Left ventricle myocardium inferior (tissue), 1 donor: ENCODE measurements at regions not wholly inside any gene's neighbourhood (a gene's known extent, or its start where the extent isn't known, plus 50 kb on each side); places are given as distances from the start of the nearest gene placed in this dataset.

Experiments used
- DNase-seq: peaks from one replicate; pipeline ENCODE4 v3.0.0-alpha.2; 2020
- H3K27ac ChIP-seq: fragments of 200-600 bp; replicated peaks from 2 replicates; pipeline ENCODE4 v1.8.0; 2021
- H3K27me3 ChIP-seq: fragments of 200-600 bp; 2 replicates; pipeline ENCODE4 v1.8.0; 2021; ENCODE audit warnings: low read depth
- H3K36me3 ChIP-seq: fragments of 200-600 bp; 2 replicates; pipeline ENCODE4 v1.8.0; 2021
- H3K4me1 ChIP-seq: fragments of 200-600 bp; 2 replicates; pipeline ENCODE4 v1.8.0; 2021
- H3K4me3 ChIP-seq: fragments of 200-600 bp; 2 replicates; pipeline ENCODE4 v1.8.0; 2021; ENCODE audit warnings: mild to moderate bottlenecking, moderate library complexity
- H3K9me3 ChIP-seq: fragments of 200-600 bp; replicated peaks from 2 replicates; pipeline ENCODE4 v1.8.0; 2021
- intact Hi-C: fragments of 100-400 bp; cut with micrococcal nuclease; formaldehyde crosslinking; loops from one replicate; pipeline ENCODE4 v1.11.0; 2022
- TF ChIP-seq, protein P1 (sequence below): fragments of 200-600 bp; IDR thresholded peaks from 2 replicates; pipeline ENCODE4 v1.8.0; 2021; ENCODE audit warnings: antibody characterized with exemption, mild to moderate bottlenecking, borderline replicate concordance
- donor health status: DM: no; HTN: yes; CAD: no; lungs with severe emphysema.

GRCh38 chr13:77437267-77437666 lies 98.2 kb upstream of the SCEL start:
- H3K9me3 ChIP-seq: peaks cover 5% of the 10 kb centered on the region
- DNase-seq: no peak
- peaks cover 4% of the 10 kb centered on the region for H3K27me3 ChIP-seq
- H3K27ac ChIP-seq: no peak overlapping the region
- H3K4me3 ChIP-seq: no peak overlapping the region
- H3K36me3 ChIP-seq: no peaks in the 10 kb centered on the region
- no peaks in the 10 kb centered on the region for H3K4me1 ChIP-seq
- TF ChIP-seq, protein P1, sequence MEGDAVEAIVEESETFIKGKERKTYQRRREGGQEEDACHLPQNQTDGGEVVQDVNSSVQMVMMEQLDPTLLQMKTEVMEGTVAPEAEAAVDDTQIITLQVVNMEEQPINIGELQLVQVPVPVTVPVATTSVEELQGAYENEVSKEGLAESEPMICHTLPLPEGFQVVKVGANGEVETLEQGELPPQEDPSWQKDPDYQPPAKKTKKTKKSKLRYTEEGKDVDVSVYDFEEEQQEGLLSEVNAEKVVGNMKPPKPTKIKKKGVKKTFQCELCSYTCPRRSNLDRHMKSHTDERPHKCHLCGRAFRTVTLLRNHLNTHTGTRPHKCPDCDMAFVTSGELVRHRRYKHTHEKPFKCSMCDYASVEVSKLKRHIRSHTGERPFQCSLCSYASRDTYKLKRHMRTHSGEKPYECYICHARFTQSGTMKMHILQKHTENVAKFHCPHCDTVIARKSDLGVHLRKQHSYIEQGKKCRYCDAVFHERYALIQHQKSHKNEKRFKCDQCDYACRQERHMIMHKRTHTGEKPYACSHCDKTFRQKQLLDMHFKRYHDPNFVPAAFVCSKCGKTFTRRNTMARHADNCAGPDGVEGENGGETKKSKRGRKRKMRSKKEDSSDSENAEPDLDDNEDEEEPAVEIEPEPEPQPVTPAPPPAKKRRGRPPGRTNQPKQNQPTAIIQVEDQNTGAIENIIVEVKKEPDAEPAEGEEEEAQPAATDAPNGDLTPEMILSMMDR: no peak
- intact Hi-C loops: no loop called here

DNA sequence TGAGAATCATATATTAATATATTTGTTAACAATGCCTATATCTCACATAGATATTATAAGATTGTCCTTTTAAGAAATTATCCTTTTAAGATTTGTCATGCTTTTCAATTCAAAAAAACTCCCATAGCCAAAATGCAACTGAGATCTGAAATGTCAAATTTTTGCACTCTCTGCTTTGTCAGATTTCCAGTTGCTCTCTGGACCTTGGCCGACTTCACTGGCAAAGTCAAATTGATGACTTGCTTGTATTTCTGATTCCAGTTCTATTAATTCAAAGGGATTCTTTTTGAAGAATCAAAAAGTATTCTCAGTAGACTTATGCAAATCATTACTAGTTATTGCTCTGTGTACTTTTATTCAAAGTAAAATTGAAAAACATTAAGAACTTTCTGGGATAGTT lies 101.2 kb upstream of the SCEL start:
- Histone ChIP-seq H3K4me1 (no peaks in the 10 kb centered on the region), H3K36me3 (no peaks in the 10 kb centered on the region), H3K9me3 (peaks cover 5% of the 10 kb centered on the region), H3K4me3 (no peak overlapping the region), H3K27me3 (peaks cover 4% of the 10 kb centered on the region), H3K27ac (no peak overlapping the region)
- intact Hi-C loops: no loop called here
- DNase-seq: no peak
- TF ChIP-seq, protein P1: no peak

DNA sequence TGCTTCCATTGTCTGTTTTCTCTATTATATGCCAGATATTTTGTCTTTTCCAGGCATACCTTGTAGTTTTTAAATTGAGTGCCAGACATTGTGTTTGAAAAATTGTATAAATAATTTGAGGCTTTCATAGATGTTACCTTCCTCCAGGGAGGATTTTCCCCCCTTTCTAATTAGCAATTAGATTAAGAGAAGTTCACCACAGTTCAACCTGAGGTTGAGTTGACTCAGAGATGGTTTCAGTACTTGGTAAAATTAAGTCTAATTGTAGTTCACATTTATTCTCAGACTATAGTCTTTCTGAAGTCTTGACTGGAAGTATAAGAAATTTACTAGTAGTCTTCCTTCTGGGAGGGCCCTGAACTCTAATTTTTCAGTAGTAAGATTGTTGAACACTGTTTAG lies 104.1 kb upstream of the SCEL start:
- Histone ChIP-seq H3K4me1 (no peaks in the 10 kb centered on the region), H3K36me3 (no peaks in the 10 kb centered on the region), H3K4me3 (no peak overlapping the region), H3K27me3 (peaks cover 4% of the 10 kb centered on the region), H3K9me3 (no peaks in the 10 kb centered on the region), H3K27ac (no peak overlapping the region)
- TF ChIP-seq, protein P1: no peak
- intact Hi-C loops: no loop called here
- no peak for DNase-seq

DNA sequence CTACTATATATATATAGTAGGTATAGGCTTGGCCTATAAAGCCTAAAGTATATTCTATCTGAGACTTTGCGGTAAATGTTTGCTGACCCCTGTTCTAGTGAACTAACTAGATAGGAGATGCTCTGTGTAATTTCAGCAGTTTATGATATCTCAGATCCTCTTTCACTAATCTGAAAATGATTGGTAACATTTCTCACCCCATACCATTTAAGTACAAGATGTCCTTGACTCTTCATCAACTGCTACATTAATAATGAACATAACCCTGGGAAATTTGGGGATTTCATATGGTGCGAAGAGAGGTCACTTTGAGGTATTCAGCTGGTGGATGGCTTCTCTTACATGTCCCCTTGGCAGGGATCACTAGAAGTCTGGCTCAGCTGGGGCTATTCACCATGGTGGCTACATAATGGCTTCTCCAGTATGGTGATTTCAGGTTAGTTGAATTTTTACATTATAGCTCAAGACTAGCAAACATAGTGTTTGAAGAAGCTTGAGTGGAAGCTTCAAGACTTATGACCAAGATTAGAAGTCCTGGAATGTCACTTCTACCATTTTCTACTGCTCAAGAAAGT lies 103.6 kb upstream of the MYCBP2 start:
- TF ChIP-seq, protein P1: no peak
- H3K27ac ChIP-seq: no peak overlapping the region
- no peak overlapping the region for H3K4me3 ChIP-seq
- no peaks in the 10 kb centered on the region for H3K9me3 ChIP-seq
- no peaks in the 10 kb centered on the region for H3K36me3 ChIP-seq
- no peak for DNase-seq
- H3K27me3 ChIP-seq: peaks cover 8% of the 10 kb centered on the region
- H3K4me1 ChIP-seq: no peaks in the 10 kb centered on the region
- intact Hi-C loops: no loop called here

DNA sequence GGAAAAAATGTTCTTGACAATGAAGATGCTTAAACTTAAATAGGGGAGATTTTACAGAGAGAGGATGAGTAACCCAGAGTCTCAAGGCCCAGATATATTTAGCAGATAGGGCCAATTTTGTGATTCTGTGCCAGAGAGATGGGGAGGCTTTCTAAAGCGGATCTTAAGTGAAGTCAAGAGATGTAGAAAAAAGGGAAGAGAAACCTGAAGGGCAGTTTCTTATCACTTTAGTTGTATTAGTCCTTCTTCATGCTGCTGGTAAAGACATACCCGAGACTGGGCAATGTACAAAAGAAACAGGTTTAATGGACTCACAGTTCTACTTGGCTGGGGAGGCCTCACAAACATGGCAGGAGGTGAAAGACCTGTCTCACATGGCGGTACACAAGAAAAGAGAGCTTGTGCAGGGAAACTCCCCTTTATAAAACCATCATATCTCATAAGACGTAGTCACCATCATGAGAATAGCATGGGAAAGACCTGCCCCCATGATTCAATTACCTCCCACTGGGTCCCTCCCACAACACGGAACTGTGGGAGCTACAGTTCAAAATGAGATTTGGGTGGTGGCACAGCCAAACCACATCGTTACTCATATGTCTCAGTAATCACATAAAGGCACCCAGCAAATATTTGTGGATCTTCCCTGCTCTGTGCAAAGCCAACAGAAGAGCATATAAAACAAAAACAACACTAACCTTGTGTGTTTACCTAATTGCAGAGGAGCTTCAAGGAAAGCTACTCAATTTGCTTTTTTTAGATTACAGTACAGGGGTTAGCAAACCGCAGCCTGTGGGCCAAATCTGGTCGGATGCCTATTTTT lies 102.6 kb upstream of the MYCBP2 start:
- peaks cover 10% of the 10 kb centered on the region for H3K27me3 ChIP-seq
- H3K36me3 ChIP-seq: no peaks in the 10 kb centered on the region
- no peaks in the 10 kb centered on the region for H3K9me3 ChIP-seq
- H3K27ac ChIP-seq: no peak overlapping the region
- intact Hi-C loops: no loop called here
- H3K4me1 ChIP-seq: no peaks in the 10 kb centered on the region
- TF ChIP-seq, protein P1: no peak
- H3K4me3 ChIP-seq: no peak overlapping the region
- no peak for DNase-seq
